GM12875 (cell line): ENCODE measurements at regions not wholly inside any gene's neighbourhood (a gene's known extent, or its start where the extent isn't known, plus 50 kb on each side); places are given as distances from the start of the nearest gene placed in this dataset.

Source experiments
- H3K4me3 ChIP-seq: one replicate; pipeline ENCODE4 v1.5.1; 2011; ENCODE audit warnings: low read depth, low read length, control low read depth
- CTCF ChIP-seq: IDR thresholded peaks from 2 replicates; pipeline ENCODE4 v1.5.1; 2011; ENCODE audit warnings: low read depth, mild to moderate bottlenecking, control low read depth, inconsistent platforms, low read length, moderate library complexity, borderline replicate concordance; ENCODE audit not compliant: insufficient read depth

- TF ChIP-seq CTCF = no peak
- no peak overlapping the region for H3K4me3 ChIP-seq
Observed at GRCh38 chr6:169937389-169938261, 186.2 kb downstream of the ERMARD start.

- no peak overlapping the region for H3K4me3 ChIP-seq
- TF ChIP-seq CTCF = no peak
Observed at GRCh38 chr6:169936355-169936975, 185.0 kb downstream of the ERMARD start.

GRCh38 chr6:169935861-169936260, 184.4 kb downstream of the ERMARD start:
- no peak for TF ChIP-seq CTCF
- no peak overlapping the region for H3K4me3 ChIP-seq

GRCh38 chr6:169935348-169935718, 183.9 kb downstream of the ERMARD start:
- no peak overlapping the region for H3K4me3 ChIP-seq
- TF ChIP-seq CTCF = no peak

GRCh38 chr6:169934699-169935347, 183.4 kb downstream of the ERMARD start:
- no peak overlapping the region for H3K4me3 ChIP-seq
- no peak for TF ChIP-seq CTCF

- H3K4me3 ChIP-seq = no peak overlapping the region
- no peak for TF ChIP-seq CTCF
Observed at GRCh38 chr6:169933839-169934698, 182.6 kb downstream of the ERMARD start.
